ENCODE measurements at regions not wholly inside any gene's neighbourhood (a gene's known extent, or its start where the extent isn't known, plus 50 kb on each side); places are given as distances from the start of the nearest gene placed in this dataset.

GRCh38 chr22:20647586-20648305 is 126.2 kb upstream of the SERPIND1 start:
- TF ChIP-seq, protein P1, sequence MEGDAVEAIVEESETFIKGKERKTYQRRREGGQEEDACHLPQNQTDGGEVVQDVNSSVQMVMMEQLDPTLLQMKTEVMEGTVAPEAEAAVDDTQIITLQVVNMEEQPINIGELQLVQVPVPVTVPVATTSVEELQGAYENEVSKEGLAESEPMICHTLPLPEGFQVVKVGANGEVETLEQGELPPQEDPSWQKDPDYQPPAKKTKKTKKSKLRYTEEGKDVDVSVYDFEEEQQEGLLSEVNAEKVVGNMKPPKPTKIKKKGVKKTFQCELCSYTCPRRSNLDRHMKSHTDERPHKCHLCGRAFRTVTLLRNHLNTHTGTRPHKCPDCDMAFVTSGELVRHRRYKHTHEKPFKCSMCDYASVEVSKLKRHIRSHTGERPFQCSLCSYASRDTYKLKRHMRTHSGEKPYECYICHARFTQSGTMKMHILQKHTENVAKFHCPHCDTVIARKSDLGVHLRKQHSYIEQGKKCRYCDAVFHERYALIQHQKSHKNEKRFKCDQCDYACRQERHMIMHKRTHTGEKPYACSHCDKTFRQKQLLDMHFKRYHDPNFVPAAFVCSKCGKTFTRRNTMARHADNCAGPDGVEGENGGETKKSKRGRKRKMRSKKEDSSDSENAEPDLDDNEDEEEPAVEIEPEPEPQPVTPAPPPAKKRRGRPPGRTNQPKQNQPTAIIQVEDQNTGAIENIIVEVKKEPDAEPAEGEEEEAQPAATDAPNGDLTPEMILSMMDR (IDR thresholded peaks at IDR 0.05): no peak
- no peak for TF ChIP-seq POLR2A (IDR thresholded peaks at IDR 0.05; ENCODE audit: low read depth)

Data from esophagus muscularis mucosa (tissue), 3 donors.